CD4-positive, alpha-beta T cell (primary cell): ENCODE measurements at regions not wholly inside any gene's neighbourhood (a gene's known extent, or its start where the extent isn't known, plus 50 kb on each side); places are given as distances from the start of the nearest gene placed in this dataset.

Experiments used
- ATAC-seq: fragments of 200-7000 bp; cut with Tn5 transposase; one replicate; pipeline ENCODE4 v1.10.0; 2022; ENCODE audit warnings: mild to moderate bottlenecking; ENCODE audit not compliant: poor library complexity
- CTCF ChIA-PET: fragments of 350-600 bp; sonication (Branson Sonifier 250); formaldehyde crosslinking; loops from one replicate; lab custom pipeline; 2021; ENCODE audit warnings: antibody characterized with exemption, inconsistent platforms; lab: Charles Lee
- POLR2A ChIA-PET: fragments of 350-600 bp; sonication (Branson Sonifier 250); formaldehyde crosslinking; loops from one replicate; lab custom pipeline; 2021; ENCODE audit warnings: antibody characterized with exemption, inconsistent platforms; lab: Charles Lee
- DNase-seq, 14 experiments: peaks; one replicate each; pipeline ENCODE4 v3.0.0-alpha.2; 2013 to 2020; ENCODE audit warnings: mixed read lengths in 2 of 14
- H3K27ac ChIP-seq, 2 donors: one replicate each; pipeline versions ENCODE4 v1.5.1 to v1.7.0; 2013; ENCODE audit warnings: low read length in 2 of 2, low read depth in 1 of 2, mild to moderate bottlenecking in 1 of 2
- H3K27me3 ChIP-seq, 2 experiments: 1 replicate in 1 of 2; 2 replicates in 1 of 2; pipeline versions ENCODE4 v1.6.1 to v1.7.0; 2013; ENCODE audit warnings: low read length in 2 of 2, control low read depth in 1 of 2, mild to moderate bottlenecking in 1 of 2, moderate library complexity in 1 of 2; ENCODE audit not compliant: insufficient read depth in 2 of 2, control insufficient read depth in 1 of 2
- H3K36me3 ChIP-seq: one replicate; pipeline ENCODE4 v1.6.1; 2013; ENCODE audit warnings: low read length, control low read depth; ENCODE audit not compliant: insufficient read depth
- H3K4me1 ChIP-seq: one replicate; pipeline ENCODE4 v1.6.1; 2013; ENCODE audit warnings: low read length, control low read depth; ENCODE audit not compliant: insufficient read depth
- H3K4me3 ChIP-seq: one replicate; pipeline ENCODE4 v1.5.1; 2013; ENCODE audit warnings: mild to moderate bottlenecking, low read length, moderate library complexity
- H3K9me3 ChIP-seq, 2 experiments: 1 replicate in 1 of 2; 2 replicates in 1 of 2; pipeline versions ENCODE4 v1.6.1 to v1.7.0; 2013; ENCODE audit warnings: low read length in 2 of 2, mild to moderate bottlenecking in 2 of 2, control low read depth in 1 of 2, moderate library complexity in 1 of 2; ENCODE audit not compliant: control insufficient read depth in 1 of 2, insufficient read depth in 1 of 2
- H3K27ac Mint-ChIP-seq: one replicate; pipeline ENCODE4 v1.8.0; 2020; ENCODE audit warnings: mixed read lengths
- H3K27me3 Mint-ChIP-seq: one replicate; pipeline ENCODE4 v1.8.0; 2021; ENCODE audit warnings: mixed read lengths
- H3K36me3 Mint-ChIP-seq: one replicate; pipeline ENCODE4 v1.8.0; 2021; ENCODE audit warnings: low read depth, mixed read lengths
- H3K4me1 Mint-ChIP-seq: one replicate; pipeline ENCODE4 v1.8.0; 2021; ENCODE audit warnings: low read depth, mixed read lengths
- H3K4me3 Mint-ChIP-seq: one replicate; pipeline ENCODE4 v1.8.0; 2020; ENCODE audit warnings: mild to moderate bottlenecking, mixed read lengths
- H3K9me3 Mint-ChIP-seq: one replicate; pipeline ENCODE4 v1.8.0; 2020; ENCODE audit warnings: mixed read lengths
- intact Hi-C, 2 experiments: fragments of 100-400 bp; cut with DNase I in 1 of 2; cut with micrococcal nuclease in 1 of 2; formaldehyde crosslinking; loops; one replicate each; pipeline versions ENCODE4 v1.15.1 to v1.9.0; 2023 to 2025; cut with DNase I, micrococcal nuclease
- TF ChIP-seq, protein P1 (sequence below): fragments of 200-600 bp; IDR thresholded peaks from one replicate; pipeline ENCODE4 v1.8.0; 2022; ENCODE audit warnings: antibody characterized with exemption, mild to moderate bottlenecking

DNA sequence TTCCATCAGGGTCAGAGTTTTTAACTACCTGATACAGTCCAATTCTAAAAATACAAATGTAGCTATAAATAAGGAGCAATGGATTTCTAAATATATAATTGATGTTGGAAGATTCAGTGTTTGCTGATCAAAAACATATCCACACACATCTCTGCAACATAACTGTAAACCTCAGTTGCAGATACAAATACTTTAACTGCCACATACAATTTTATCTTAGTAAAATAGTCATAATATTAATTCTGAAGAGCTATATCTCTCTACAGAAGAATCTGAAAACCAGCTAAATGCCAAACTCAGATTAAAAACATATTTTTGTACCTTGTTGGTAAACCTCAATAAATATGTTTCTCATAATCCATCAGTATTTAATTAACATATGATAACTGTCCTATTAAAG lies 674.3 kb upstream of the INTU start:
- Mint-ChIP-seq H3K4me1 (no peaks in the 10 kb centered on the region), H3K9me3 (no peaks in the 10 kb centered on the region), H3K27me3 (no peaks in the 10 kb centered on the region), H3K4me3 (no peak overlapping the region), H3K36me3 (no peaks in the 10 kb centered on the region), H3K27ac (no peak overlapping the region)
- POLR2A ChIA-PET, result no interaction called here
- TF ChIP-seq, protein P1, sequence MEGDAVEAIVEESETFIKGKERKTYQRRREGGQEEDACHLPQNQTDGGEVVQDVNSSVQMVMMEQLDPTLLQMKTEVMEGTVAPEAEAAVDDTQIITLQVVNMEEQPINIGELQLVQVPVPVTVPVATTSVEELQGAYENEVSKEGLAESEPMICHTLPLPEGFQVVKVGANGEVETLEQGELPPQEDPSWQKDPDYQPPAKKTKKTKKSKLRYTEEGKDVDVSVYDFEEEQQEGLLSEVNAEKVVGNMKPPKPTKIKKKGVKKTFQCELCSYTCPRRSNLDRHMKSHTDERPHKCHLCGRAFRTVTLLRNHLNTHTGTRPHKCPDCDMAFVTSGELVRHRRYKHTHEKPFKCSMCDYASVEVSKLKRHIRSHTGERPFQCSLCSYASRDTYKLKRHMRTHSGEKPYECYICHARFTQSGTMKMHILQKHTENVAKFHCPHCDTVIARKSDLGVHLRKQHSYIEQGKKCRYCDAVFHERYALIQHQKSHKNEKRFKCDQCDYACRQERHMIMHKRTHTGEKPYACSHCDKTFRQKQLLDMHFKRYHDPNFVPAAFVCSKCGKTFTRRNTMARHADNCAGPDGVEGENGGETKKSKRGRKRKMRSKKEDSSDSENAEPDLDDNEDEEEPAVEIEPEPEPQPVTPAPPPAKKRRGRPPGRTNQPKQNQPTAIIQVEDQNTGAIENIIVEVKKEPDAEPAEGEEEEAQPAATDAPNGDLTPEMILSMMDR, result no peak
- DNase-seq (no peak), ATAC-seq (no peak)
- no peaks in the 10 kb centered on the region for H3K4me1 ChIP-seq
- no peak overlapping the region for H3K4me3 ChIP-seq
- no peaks in the 10 kb centered on the region for H3K27me3 ChIP-seq
- no peaks in the 10 kb centered on the region for H3K36me3 ChIP-seq
- intact Hi-C loops, result no loop called here
- peaks cover 0 to 18% of the 10 kb centered on the region in 2 experiments for H3K9me3 ChIP-seq
- H3K27ac ChIP-seq, result no peak overlapping the region
- CTCF ChIA-PET, result no interaction called here

DNA sequence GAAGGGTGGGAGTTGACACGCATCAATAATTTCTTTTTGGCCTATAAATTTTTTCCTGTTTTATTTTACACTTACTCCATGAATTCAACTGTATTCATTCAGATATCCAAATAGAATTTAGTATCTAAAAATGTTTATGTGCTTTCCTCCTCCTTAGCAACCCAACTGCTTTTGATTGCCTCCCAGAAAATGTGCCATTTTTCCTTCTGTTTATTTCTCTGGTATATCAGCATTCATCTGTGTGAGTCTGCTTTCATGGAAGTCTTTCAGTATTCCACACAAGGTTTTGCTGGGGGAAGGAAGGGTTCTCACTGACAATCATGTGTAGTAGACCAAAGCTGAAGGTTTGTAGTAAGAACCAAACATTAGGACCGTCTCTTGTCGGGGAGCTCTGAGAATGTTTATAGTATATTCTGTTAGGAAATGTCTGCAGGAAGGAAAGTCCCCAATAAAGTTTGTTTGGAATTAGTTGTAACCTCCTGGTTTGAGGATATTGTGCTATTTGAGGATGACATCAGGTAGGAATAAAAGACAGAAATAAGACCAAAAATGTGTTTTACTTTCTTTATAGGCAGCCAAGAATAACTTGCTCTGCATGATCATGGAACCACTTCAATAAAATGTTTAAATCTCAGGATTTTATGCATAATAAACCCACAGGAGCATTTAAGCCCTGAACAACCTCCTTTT lies 673.6 kb upstream of the INTU start:
- no peak overlapping the region for H3K4me3 ChIP-seq
- H3K27ac ChIP-seq, result no peak overlapping the region
- H3K36me3 Mint-ChIP-seq, result no peaks in the 10 kb centered on the region
- H3K4me1 ChIP-seq, result no peaks in the 10 kb centered on the region
- ChIA-PET POLR2A (no interaction called here), CTCF (no interaction called here)
- intact Hi-C loops, result no loop called here
- H3K4me3 Mint-ChIP-seq, result no peak overlapping the region
- ATAC-seq (no peak), DNase-seq (no peak)
- H3K27me3 Mint-ChIP-seq, result no peaks in the 10 kb centered on the region
- TF ChIP-seq, protein P1, result no peak
- peaks cover 0 to 18% of the 10 kb centered on the region in 2 experiments for H3K9me3 ChIP-seq
- H3K27me3 ChIP-seq, result no peaks in the 10 kb centered on the region
- H3K36me3 ChIP-seq, result no peaks in the 10 kb centered on the region
- no peaks in the 10 kb centered on the region for H3K4me1 Mint-ChIP-seq
- peaks cover 2% of the 10 kb centered on the region for H3K9me3 Mint-ChIP-seq
- no peak overlapping the region for H3K27ac Mint-ChIP-seq

DNA sequence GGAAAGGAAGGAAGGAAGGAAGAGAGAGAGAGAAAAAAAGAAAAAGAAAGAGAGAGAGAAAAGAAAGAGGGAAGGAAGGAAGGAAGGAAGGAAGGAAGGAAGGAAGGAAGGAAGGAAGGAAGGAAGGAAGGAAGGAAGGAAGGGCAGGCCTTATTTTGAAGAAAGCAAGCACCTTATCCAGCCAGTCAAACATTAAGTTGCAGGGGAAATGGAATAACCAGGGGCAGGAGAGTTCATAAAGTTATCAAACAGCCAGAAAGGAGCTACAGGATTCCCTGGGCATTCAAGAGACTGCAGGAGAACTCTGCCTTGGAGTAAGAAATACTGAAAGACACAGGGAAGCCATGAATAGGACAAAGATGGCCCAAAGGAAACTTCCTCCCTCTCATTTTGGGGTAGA lies 672.0 kb upstream of the INTU start:
- TF ChIP-seq, protein P1, result no peak
- no peaks in the 10 kb centered on the region for H3K27me3 ChIP-seq
- H3K4me3 ChIP-seq, result no peak overlapping the region
- no peak for ATAC-seq
- H3K9me3 ChIP-seq, result peaks cover 0 to 10% of the 10 kb centered on the region in 2 experiments
- H3K4me3 Mint-ChIP-seq, result no peak overlapping the region
- H3K27me3 Mint-ChIP-seq, result no peaks in the 10 kb centered on the region
- intact Hi-C loops, result no loop called here
- no peaks in the 10 kb centered on the region for H3K36me3 ChIP-seq
- POLR2A ChIA-PET, result no interaction called here
- CTCF ChIA-PET, result no interaction called here
- H3K4me1 ChIP-seq, result no peaks in the 10 kb centered on the region
- H3K27ac Mint-ChIP-seq, result no peak overlapping the region
- no peaks in the 10 kb centered on the region for H3K4me1 Mint-ChIP-seq
- H3K27ac ChIP-seq, result no peak overlapping the region
- no peak for DNase-seq
- peaks cover 8% of the 10 kb centered on the region for H3K9me3 Mint-ChIP-seq
- no peaks in the 10 kb centered on the region for H3K36me3 Mint-ChIP-seq
